NT2/D1 (cell line): ENCODE measurements at regions not wholly inside any gene's neighbourhood (a gene's known extent, or its start where the extent isn't known, plus 50 kb on each side); places are given as distances from the start of the nearest gene placed in this dataset.

Experiments
- SUZ12 ChIP-seq: IDR thresholded peaks from 2 replicates; pipeline ENCODE4 v1.6.1; 2011; ENCODE audit not compliant: insufficient read length, insufficient read depth; ENCODE audit errors: extremely low read depth
- YY1 ChIP-seq: IDR thresholded peaks from 2 replicates; pipeline ENCODE4 v1.6.1; 2011; ENCODE audit not compliant: insufficient read length, insufficient read depth

- TF ChIP-seq SUZ12 = no peak
- TF ChIP-seq YY1 = no peak
Observed at GRCh38 chr1:57621776-57622175, 197.9 kb upstream of the DAB1 start.
